Small intestine (tissue), 7 donors: ENCODE measurements at regions not wholly inside any gene's neighbourhood (a gene's known extent, or its start where the extent isn't known, plus 50 kb on each side); places are given as distances from the start of the nearest gene placed in this dataset.
"Not testable (repeated sequence)": the region's sequence is repeated elsewhere in the genome, so short reads cannot be mapped to it uniquely, and the experiment has no call there.

Experiments
- DNase-seq, 2 donors: peaks; one replicate each; pipeline versions ENCODE4 v3.0.0 to v3.0.0-alpha.2; 2013
- FAIRE-seq: peaks from 2 replicates; lab custom pipeline; 2012; peaks lifted over from hg19 to GRCh38; lab: Jason Lieb, UNC
- H3K27ac ChIP-seq, 3 donors: one replicate each; pipeline ENCODE4 v1.5.1; 2013; ENCODE audit warnings: low read length in 2 of 3, mild to moderate bottlenecking in 2 of 3, control low read depth in 1 of 3, inconsistent platforms in 1 of 3, low read depth in 1 of 3, moderate library complexity in 1 of 3
- H3K27me3 ChIP-seq, 3 donors: one replicate each; pipeline ENCODE4 v1.6.1; 2013; ENCODE audit warnings: low read length in 3 of 3, inconsistent platforms in 1 of 3; ENCODE audit not compliant: control insufficient read depth in 3 of 3, insufficient read depth in 3 of 3
- H3K36me3 ChIP-seq, 3 donors: one replicate each; pipeline ENCODE4 v1.6.1; 2013; ENCODE audit warnings: low read length in 3 of 3, inconsistent platforms in 1 of 3, low read depth in 1 of 3, mild to moderate bottlenecking in 1 of 3, moderate library complexity in 1 of 3; ENCODE audit not compliant: control insufficient read depth in 3 of 3, insufficient read depth in 2 of 3
- H3K4me1 ChIP-seq, 3 donors: one replicate each; pipeline ENCODE4 v1.6.1; 2013; ENCODE audit warnings: low read length in 2 of 3, inconsistent platforms in 1 of 3, low read depth in 1 of 3, mild to moderate bottlenecking in 1 of 3, moderate library complexity in 1 of 3; ENCODE audit not compliant: control insufficient read depth in 3 of 3, insufficient read depth in 2 of 3
- H3K4me3 ChIP-seq, 3 donors: one replicate each; pipeline ENCODE4 v1.5.1; 2013; ENCODE audit warnings: low read length in 3 of 3, control low read depth in 1 of 3, inconsistent platforms in 1 of 3, low read depth in 1 of 3, mild to moderate bottlenecking in 1 of 3, moderate library complexity in 1 of 3
- H3K9me3 ChIP-seq, 2 donors: one replicate each; pipeline ENCODE4 v1.6.1; 2013; ENCODE audit warnings: low read depth in 1 of 2, low read length in 1 of 2; ENCODE audit not compliant: control insufficient read depth in 2 of 2, insufficient read depth in 1 of 2
- WGBS, 3 donors: extraction: QIAGEN DNeasy Blood & Tissue Kit; methylation state at CpG; one replicate each; pipeline ENCODE4 v1.1.7; 2013; 5-methylcytosine and 5-hydroxymethylcytosine counted together
- donor health status: healthy with polysubstance abuse.
- donor health status: control.
- donor health status: control.
- donor health status: Bipolar disorder and iron deficiency.
- donor health status: healthy.

- Histone ChIP-seq H3K4me3 (no peak overlapping the region), H3K27me3 (no peaks in the 10 kb centered on the region), H3K4me1 (peaks cover 3 to 28% (median 10%) of the 10 kb centered on the region in 3 donors), H3K36me3 (no peaks in the 10 kb centered on the region), H3K27ac (no peak overlapping the region), H3K9me3 (no peaks in the 10 kb centered on the region)
- WGBS, 3 donors: 55 to 60% (median 56%) methylated on average over 2 of the region's 2 CpGs
- DNase-seq (no peak), FAIRE-seq (no peak)
Measured at GRCh38 chr15:35693286-35693685, 147.3 kb upstream of the DPH6 start.

GRCh38 chr15:35693886-35694285 is 147.9 kb upstream of the DPH6 start:
- H3K9me3 ChIP-seq: no peaks in the 10 kb centered on the region
- no peaks in the 10 kb centered on the region for H3K36me3 ChIP-seq
- no peak overlapping the region for H3K4me3 ChIP-seq
- 7 to 54% (median 28%) methylated on average over 3 of the region's 3 CpGs for WGBS, 3 donors
- no peaks in the 10 kb centered on the region for H3K27me3 ChIP-seq
- DNase-seq: peak; percentile 77 to 84
- peak overlapping the region in 1 of 3 donors; percentile 61 for H3K27ac ChIP-seq
- H3K4me1 ChIP-seq: peaks cover 5 to 34% (median 12%) of the 10 kb centered on the region in 3 donors
- no peak for FAIRE-seq

GRCh38 chr15:35695003-35695402 is 149.0 kb upstream of the DPH6 start:
- Histone ChIP-seq H3K4me1 (peaks cover 5 to 42% (median 12%) of the 10 kb centered on the region in 3 donors), H3K27ac (no peak overlapping the region), H3K36me3 (no peaks in the 10 kb centered on the region), H3K9me3 (no peaks in the 10 kb centered on the region), H3K27me3 (no peaks in the 10 kb centered on the region), H3K4me3 (no peak overlapping the region)
- WGBS, 3 donors: 87 to 100% (median 93%) methylated on average over 2 of the region's 2 CpGs
- FAIRE-seq: no peak
- DNase-seq: no peak

- FAIRE-seq (no peak), DNase-seq (peak; percentile 56 to 59)
- 72 to 86% (median 82%) methylated on average over 5 of the region's 5 CpGs for WGBS, 3 donors
- peak overlapping the region in 1 of 3 donors; percentile 50 for H3K27ac ChIP-seq
- no peaks in the 10 kb centered on the region for H3K27me3 ChIP-seq
- no peaks in the 10 kb centered on the region for H3K9me3 ChIP-seq
- no peak overlapping the region for H3K4me3 ChIP-seq
- no peaks in the 10 kb centered on the region for H3K36me3 ChIP-seq
- peaks cover 5 to 42% (median 12%) of the 10 kb centered on the region in 3 donors for H3K4me1 ChIP-seq
Measured at GRCh38 chr15:35696767-35697231, 150.8 kb upstream of the DPH6 start.

- no peak for FAIRE-seq
Measured at GRCh38 chr15:35697549-35698299, 151.8 kb upstream of the DPH6 start.

GRCh38 chr15:35698331-35698730 is 152.4 kb upstream of the DPH6 start:
- peaks cover 5 to 40% (median 10%) of the 10 kb centered on the region in 3 donors for H3K4me1 ChIP-seq
- no peak for DNase-seq
- H3K4me3 ChIP-seq: no peak overlapping the region
- no peak overlapping the region for H3K27ac ChIP-seq
- no peaks in the 10 kb centered on the region for H3K36me3 ChIP-seq
- 63 to 72% (median 65%) methylated on average over 4 of the region's 4 CpGs for WGBS, 3 donors
- H3K9me3 ChIP-seq: no peaks in the 10 kb centered on the region
- FAIRE-seq: no peak
- H3K27me3 ChIP-seq: no peaks in the 10 kb centered on the region

More at GRCh38 chr15:35697549-35698299, 151.8 kb upstream of the DPH6 start:
- 9 to 30% (median 22%) methylated on average over 8 of the region's 8 CpGs for WGBS, 3 donors
- Histone ChIP-seq H3K27ac (peak overlapping the region in 1 of 3 donors; percentile 25), H3K4me3 (no peak overlapping the region), H3K9me3 (no peaks in the 10 kb centered on the region), H3K27me3 (no peaks in the 10 kb centered on the region), H3K4me1 (peaks cover 5 to 42% (median 12%) of the 10 kb centered on the region in 3 donors), H3K36me3 (no peaks in the 10 kb centered on the region)
- peak; percentile 48 for DNase-seq

GRCh38 chr15:35698966-35699575 is 153.1 kb upstream of the DPH6 start:
- H3K36me3 ChIP-seq: no peaks in the 10 kb centered on the region
- H3K27ac ChIP-seq: peak overlapping the region in 1 of 3 donors; percentile 40
- no peak overlapping the region for H3K4me3 ChIP-seq
- peak; percentile 63 to 70 for DNase-seq
- no peak for FAIRE-seq
- WGBS, 3 donors: 6 to 46% (median 21%) methylated on average over 2 of the region's 2 CpGs
- H3K27me3 ChIP-seq: no peaks in the 10 kb centered on the region
- no peaks in the 10 kb centered on the region for H3K9me3 ChIP-seq
- H3K4me1 ChIP-seq: peaks cover 5 to 35% (median 8%) of the 10 kb centered on the region in 3 donors

- not testable (repeated sequence) for H3K27me3 ChIP-seq, H3K9me3 ChIP-seq, H3K4me3 ChIP-seq, H3K27ac ChIP-seq, FAIRE-seq, H3K36me3 ChIP-seq
- 61 to 68% (median 64%) methylated on average over 5 of the region's 5 CpGs for WGBS, 3 donors
- peak; percentile 28 to 46 for DNase-seq
- H3K4me1 ChIP-seq: peaks cover 5 to 33% (median 8%) of the 10 kb centered on the region in 3 donors
Measured at GRCh38 chr15:35700091-35700593, 154.2 kb upstream of the DPH6 start.
